ENCODE measurements at regions not wholly inside any gene's neighbourhood (a gene's known extent, or its start where the extent isn't known, plus 50 kb on each side); places are given as distances from the start of the nearest gene placed in this dataset.
"Not testable (repeated sequence)": the region's sequence is repeated elsewhere in the genome, so short reads cannot be mapped to it uniquely, and the experiment has no call there.

DNA sequence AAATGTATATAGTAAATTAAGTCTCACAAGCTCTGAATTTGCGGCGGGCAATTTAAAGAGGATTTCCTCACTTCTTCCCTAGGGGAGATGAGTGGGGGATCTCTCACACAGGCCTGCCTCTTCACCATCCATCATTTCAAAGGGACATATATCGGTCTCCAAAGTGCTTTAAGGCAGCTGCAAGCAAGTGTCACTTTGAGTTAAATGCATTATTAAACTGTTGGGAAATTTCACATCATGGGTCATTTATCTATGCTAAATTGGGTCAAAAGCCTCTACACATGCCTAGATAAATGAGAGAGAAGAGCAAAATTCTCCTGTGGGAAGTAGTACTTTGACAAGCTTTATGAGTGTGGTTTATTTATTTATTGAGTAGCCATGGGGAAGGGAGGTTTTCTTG, 1106.1 kb upstream of the GOT2 start:
- Histone ChIP-seq H3K36me3 (ENCODE audit: control insufficient read depth, insufficient read depth, low read length) (no peaks in the 10 kb centered on the region), H3K4me3 (replicated peaks; ENCODE audit: low read depth, low read length) (no peak overlapping the region), H3K27me3 (replicated peaks; ENCODE audit: control insufficient read depth, insufficient read depth, low read length) (no peaks in the 10 kb centered on the region)
- DNase-seq (ENCODE audit: extremely low read depth, insufficient read length), result no peak
- TF ChIP-seq, protein P1, sequence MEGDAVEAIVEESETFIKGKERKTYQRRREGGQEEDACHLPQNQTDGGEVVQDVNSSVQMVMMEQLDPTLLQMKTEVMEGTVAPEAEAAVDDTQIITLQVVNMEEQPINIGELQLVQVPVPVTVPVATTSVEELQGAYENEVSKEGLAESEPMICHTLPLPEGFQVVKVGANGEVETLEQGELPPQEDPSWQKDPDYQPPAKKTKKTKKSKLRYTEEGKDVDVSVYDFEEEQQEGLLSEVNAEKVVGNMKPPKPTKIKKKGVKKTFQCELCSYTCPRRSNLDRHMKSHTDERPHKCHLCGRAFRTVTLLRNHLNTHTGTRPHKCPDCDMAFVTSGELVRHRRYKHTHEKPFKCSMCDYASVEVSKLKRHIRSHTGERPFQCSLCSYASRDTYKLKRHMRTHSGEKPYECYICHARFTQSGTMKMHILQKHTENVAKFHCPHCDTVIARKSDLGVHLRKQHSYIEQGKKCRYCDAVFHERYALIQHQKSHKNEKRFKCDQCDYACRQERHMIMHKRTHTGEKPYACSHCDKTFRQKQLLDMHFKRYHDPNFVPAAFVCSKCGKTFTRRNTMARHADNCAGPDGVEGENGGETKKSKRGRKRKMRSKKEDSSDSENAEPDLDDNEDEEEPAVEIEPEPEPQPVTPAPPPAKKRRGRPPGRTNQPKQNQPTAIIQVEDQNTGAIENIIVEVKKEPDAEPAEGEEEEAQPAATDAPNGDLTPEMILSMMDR (IDR thresholded peaks at IDR 0.05; ENCODE audit: insufficient read depth, low read length, poor library complexity, severe bottlenecking), result no peak

DNA sequence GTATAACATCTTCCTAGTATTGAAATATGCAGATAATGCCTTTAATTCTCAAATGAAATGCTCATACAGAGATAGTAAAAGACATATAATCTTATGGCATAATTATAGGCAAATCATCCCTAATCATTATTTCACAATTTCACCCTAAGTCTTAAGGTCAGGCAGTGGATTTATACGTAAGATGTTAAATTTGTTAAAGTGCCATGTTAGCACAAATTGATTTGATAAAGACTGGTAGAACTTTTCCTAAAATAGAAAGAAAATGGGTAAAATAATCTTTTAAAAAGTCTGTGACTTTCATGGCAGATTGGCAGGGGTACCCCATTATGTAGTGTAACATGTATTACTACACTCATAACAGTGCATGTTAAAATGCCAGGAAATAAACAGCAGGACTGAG, 1092.7 kb upstream of the GOT2 start:
- TF ChIP-seq, protein P1 (IDR thresholded peaks at IDR 0.05; ENCODE audit: insufficient read depth, low read length, poor library complexity, severe bottlenecking), result no peak
- no peak for DNase-seq (ENCODE audit: extremely low read depth, insufficient read length)
- Histone ChIP-seq H3K27me3 (replicated peaks; ENCODE audit: control insufficient read depth, insufficient read depth, low read length) (no peaks in the 10 kb centered on the region), H3K4me3 (replicated peaks; ENCODE audit: low read depth, low read length) (no peak overlapping the region), H3K36me3 (ENCODE audit: control insufficient read depth, insufficient read depth, low read length) (no peaks in the 10 kb centered on the region)

DNA sequence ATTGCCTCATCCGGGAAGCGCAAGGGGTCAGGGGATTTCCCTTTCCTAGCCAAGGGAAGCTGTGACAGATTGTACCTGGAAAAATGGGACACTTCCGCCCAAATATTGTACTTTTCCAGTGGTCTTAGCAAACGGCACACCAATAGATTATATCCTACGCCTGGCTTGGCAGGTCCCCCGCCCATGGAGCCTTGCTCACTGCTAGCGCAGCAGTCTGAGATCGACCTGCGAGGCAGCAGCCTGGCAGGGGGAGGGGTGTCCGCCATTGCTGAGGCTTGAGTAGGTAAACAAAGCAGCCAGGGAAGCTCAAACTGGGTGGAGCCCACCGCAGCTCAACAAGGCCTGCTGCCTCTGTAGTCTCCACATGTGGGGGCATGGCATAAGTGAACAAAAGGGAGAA, 1075.4 kb upstream of the GOT2 start:
- DNase-seq (ENCODE audit: extremely low read depth, insufficient read length); H3K4me3 ChIP-seq (replicated peaks; ENCODE audit: low read depth, low read length); H3K36me3 ChIP-seq (ENCODE audit: control insufficient read depth, insufficient read depth, low read length); H3K27me3 ChIP-seq (replicated peaks; ENCODE audit: control insufficient read depth, insufficient read depth, low read length): not testable (repeated sequence)

DNA sequence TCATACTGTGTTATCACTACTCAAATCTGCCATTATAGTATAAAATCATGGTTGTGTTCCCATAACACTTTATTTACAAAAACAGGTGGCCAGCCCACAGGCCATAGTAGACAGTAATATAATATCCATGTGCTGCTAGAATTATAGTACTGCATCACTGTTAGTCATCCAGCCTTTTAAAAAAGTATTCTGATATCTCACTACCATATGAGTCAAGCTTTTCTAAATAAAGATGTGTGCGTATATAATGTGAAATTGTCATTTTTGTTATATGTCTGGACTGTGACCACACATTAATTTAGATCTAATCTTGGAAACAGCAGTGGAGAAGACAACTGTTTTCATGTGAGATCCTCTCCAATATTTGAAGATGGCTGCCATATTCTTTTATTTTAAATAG, 1049.1 kb upstream of the GOT2 start:
- TF ChIP-seq, protein P1 (IDR thresholded peaks at IDR 0.05; ENCODE audit: insufficient read depth, low read length, poor library complexity, severe bottlenecking), result no peak
- Histone ChIP-seq H3K27me3 (replicated peaks; ENCODE audit: control insufficient read depth, insufficient read depth, low read length) (no peaks in the 10 kb centered on the region), H3K4me3 (replicated peaks; ENCODE audit: low read depth, low read length) (no peak overlapping the region), H3K36me3 (ENCODE audit: control insufficient read depth, insufficient read depth, low read length) (no peaks in the 10 kb centered on the region)
- DNase-seq (ENCODE audit: extremely low read depth, insufficient read length), result no peak

DNA sequence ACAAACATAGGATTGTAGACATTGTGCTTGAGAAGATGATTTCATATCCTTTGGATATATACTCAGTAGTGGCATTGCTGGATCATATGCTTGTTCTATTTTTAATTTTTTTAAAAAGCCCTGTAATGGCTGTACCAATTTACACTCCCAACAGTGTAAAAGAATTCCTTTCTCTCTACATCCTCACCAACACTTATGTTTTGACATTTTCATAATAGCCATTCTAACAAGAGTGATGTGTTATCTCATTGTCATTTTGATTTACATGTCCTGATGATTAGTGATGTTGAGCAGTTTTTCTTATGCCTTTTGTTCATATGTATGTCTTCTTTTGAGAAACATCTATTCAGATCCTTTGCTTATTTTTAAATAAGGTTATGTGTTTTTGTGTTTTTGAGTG, 1039.2 kb upstream of the GOT2 start:
- DNase-seq (ENCODE audit: extremely low read depth, insufficient read length), result no peak
- no peak overlapping the region for H3K4me3 ChIP-seq (replicated peaks; ENCODE audit: low read depth, low read length)
- H3K27me3 ChIP-seq (replicated peaks; ENCODE audit: control insufficient read depth, insufficient read depth, low read length), result no peaks in the 10 kb centered on the region
- no peaks in the 10 kb centered on the region for H3K36me3 ChIP-seq (ENCODE audit: control insufficient read depth, insufficient read depth, low read length)
- TF ChIP-seq, protein P1 (IDR thresholded peaks at IDR 0.05; ENCODE audit: insufficient read depth, low read length, poor library complexity, severe bottlenecking), result no peak

DNA sequence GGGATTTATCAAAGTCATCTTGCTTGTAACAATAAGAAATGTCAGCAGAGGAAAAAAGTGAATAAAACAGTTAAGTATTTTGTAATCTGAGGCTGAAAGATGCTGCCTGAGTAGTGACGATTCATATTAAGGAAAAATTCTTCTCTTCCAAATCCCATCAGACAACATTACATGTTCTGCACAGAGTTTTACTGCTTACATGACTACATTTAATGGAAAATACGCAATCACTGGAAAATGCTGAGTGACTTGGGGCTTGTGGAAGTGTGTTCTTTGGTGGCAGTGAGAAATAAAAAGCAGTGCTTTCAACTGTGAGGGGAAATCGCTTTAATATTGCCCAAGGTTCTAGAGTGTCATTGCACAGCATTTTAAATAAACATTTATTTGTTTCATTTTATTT, 1025.2 kb upstream of the GOT2 start:
- no peak for DNase-seq (ENCODE audit: extremely low read depth, insufficient read length)
- H3K4me3 ChIP-seq (replicated peaks; ENCODE audit: low read depth, low read length), result no peak overlapping the region
- TF ChIP-seq, protein P1 (IDR thresholded peaks at IDR 0.05; ENCODE audit: insufficient read depth, low read length, poor library complexity, severe bottlenecking), result no peak
- H3K27me3 ChIP-seq (replicated peaks; ENCODE audit: control insufficient read depth, insufficient read depth, low read length), result no peaks in the 10 kb centered on the region
- no peaks in the 10 kb centered on the region for H3K36me3 ChIP-seq (ENCODE audit: control insufficient read depth, insufficient read depth, low read length)

Measured in GM06990 (cell line).